H7 (cell line): ENCODE measurements at regions not wholly inside any gene's neighbourhood (a gene's known extent, or its start where the extent isn't known, plus 50 kb on each side); places are given as distances from the start of the nearest gene placed in this dataset.

Experiments used
- DNase-seq: peaks from one replicate; pipeline ENCODE4 v3.0.0; 2012
- H3K27me3 ChIP-seq: 2 replicates; pipeline ENCODE4 v1.6.0; 2011; ENCODE audit warnings: mild to moderate bottlenecking, low read length; ENCODE audit not compliant: control insufficient read depth, insufficient read depth
- H3K36me3 ChIP-seq: replicated peaks from 2 replicates; pipeline ENCODE4 v1.5.1; 2011; ENCODE audit warnings: low read length; ENCODE audit not compliant: control insufficient read depth, insufficient read depth
- H3K4me3 ChIP-seq: 2 replicates; pipeline ENCODE4 v1.5.1; 2011; ENCODE audit warnings: low read depth, mild to moderate bottlenecking, control low read depth, low read length, moderate library complexity; ENCODE audit not compliant: insufficient read depth

- DNase-seq = no peak
- Histone ChIP-seq H3K4me3 (no peak overlapping the region), H3K27me3 (no peaks in the 10 kb centered on the region), H3K36me3 (no peaks in the 10 kb centered on the region)
Observed at GRCh38 chr1:39139723-39140360, 64.7 kb upstream of the MACF1 start.

- peak; percentile 44 for DNase-seq
- H3K36me3 ChIP-seq = no peaks in the 10 kb centered on the region
- no peak overlapping the region for H3K4me3 ChIP-seq
- no peaks in the 10 kb centered on the region for H3K27me3 ChIP-seq
Observed at GRCh38 chr1:39141925-39142324, 62.6 kb upstream of the MACF1 start.

GRCh38 chr1:39142401-39143060 lies 62.0 kb upstream of the MACF1 start:
- no peaks in the 10 kb centered on the region for H3K36me3 ChIP-seq
- H3K4me3 ChIP-seq = no peak overlapping the region
- no peaks in the 10 kb centered on the region for H3K27me3 ChIP-seq
- DNase-seq = no peak

- Histone ChIP-seq H3K4me3 (no peak overlapping the region), H3K36me3 (no peaks in the 10 kb centered on the region), H3K27me3 (no peaks in the 10 kb centered on the region)
- DNase-seq = no peak
Observed at GRCh38 chr1:39144924-39145323, 59.6 kb upstream of the MACF1 start.

GRCh38 chr1:39145331-39145965 lies 59.0 kb upstream of the MACF1 start:
- Histone ChIP-seq H3K27me3 (no peaks in the 10 kb centered on the region), H3K36me3 (no peaks in the 10 kb centered on the region), H3K4me3 (no peak overlapping the region)
- no peak for DNase-seq

GRCh38 chr1:39146681-39147080 lies 57.8 kb upstream of the MACF1 start:
- no peaks in the 10 kb centered on the region for H3K36me3 ChIP-seq
- H3K27me3 ChIP-seq = no peaks in the 10 kb centered on the region
- DNase-seq = no peak
- H3K4me3 ChIP-seq = no peak overlapping the region

GRCh38 chr1:39147099-39148025 lies 57.1 kb upstream of the MACF1 start:
- H3K27me3 ChIP-seq = no peaks in the 10 kb centered on the region
- DNase-seq = no peak

GRCh38 chr1:39148942-39149341 lies 55.6 kb upstream of the MACF1 start:
- DNase-seq = no peak
- Histone ChIP-seq H3K36me3 (no peaks in the 10 kb centered on the region), H3K4me3 (no peak overlapping the region), H3K27me3 (no peaks in the 10 kb centered on the region)

More at GRCh38 chr1:39147099-39148025, 57.1 kb upstream of the MACF1 start:
- no peak overlapping the region for H3K4me3 ChIP-seq
- H3K36me3 ChIP-seq = no peaks in the 10 kb centered on the region

- H3K36me3 ChIP-seq = no peaks in the 10 kb centered on the region
- no peak for DNase-seq
- no peak overlapping the region for H3K4me3 ChIP-seq
- no peaks in the 10 kb centered on the region for H3K27me3 ChIP-seq
Observed at GRCh38 chr1:39149509-39149908, 55.0 kb upstream of the MACF1 start.

- DNase-seq = no peak
- Histone ChIP-seq H3K36me3 (no peaks in the 10 kb centered on the region), H3K4me3 (no peak overlapping the region), H3K27me3 (no peaks in the 10 kb centered on the region)
Observed at GRCh38 chr1:39150779-39151178, 53.7 kb upstream of the MACF1 start.

GRCh38 chr1:39151267-39151666 lies 53.2 kb upstream of the MACF1 start:
- DNase-seq = no peak
- no peaks in the 10 kb centered on the region for H3K27me3 ChIP-seq
- no peaks in the 10 kb centered on the region for H3K36me3 ChIP-seq
- no peak overlapping the region for H3K4me3 ChIP-seq

- DNase-seq = no peak
- H3K27me3 ChIP-seq = no peaks in the 10 kb centered on the region
- no peak overlapping the region for H3K4me3 ChIP-seq
- H3K36me3 ChIP-seq = no peaks in the 10 kb centered on the region
Observed at GRCh38 chr1:39152923-39153322, 51.6 kb upstream of the MACF1 start.

- DNase-seq = no peak
- Histone ChIP-seq H3K36me3 (no peaks in the 10 kb centered on the region), H3K4me3 (no peak overlapping the region)
Observed at GRCh38 chr1:39153684-39154083, 50.8 kb upstream of the MACF1 start.

GRCh38 chr1:39154553-39155421 lies 49.7 kb upstream of the MACF1 start:
- Histone ChIP-seq H3K4me3 (no peak overlapping the region), H3K27me3 (no peaks in the 10 kb centered on the region), H3K36me3 (no peaks in the 10 kb centered on the region)
- DNase-seq = no peak

More at GRCh38 chr1:39153684-39154083, 50.8 kb upstream of the MACF1 start:
- H3K27me3 ChIP-seq = no peaks in the 10 kb centered on the region
